GM12878 (cell line): ENCODE measurements at regions not wholly inside any gene's neighbourhood (a gene's known extent, or its start where the extent isn't known, plus 50 kb on each side); places are given as distances from the start of the nearest gene placed in this dataset.

Experiments
- ATAC-seq: fragments of 200-7000 bp; cut with Tn5 transposase; 3 replicates; pipeline ENCODE4 v1.9.1; 2020; ENCODE audit warnings: mild to moderate bottlenecking, moderate library complexity
- BruUV-seq: library from RNA; stranded (reverse); fragments of 400-500 nt; replicated peaks from 2 replicates; lab custom pipeline; 2021; lab: Mats Ljungman, UMichigan
- CTCF ChIA-PET: fragments of 300-600 bp; sonication (Branson Sonifier 250); formaldehyde crosslinking; extraction: SDS; loops from one replicate; lab custom pipeline; 2021; ENCODE audit warnings: inconsistent platforms; lab: Yijun Ruan, JAX
- POLR2A ChIA-PET: fragments of 350-600 bp; formaldehyde crosslinking; extraction: SDS; loops from one replicate; lab custom pipeline; 2021; ENCODE audit warnings: inconsistent platforms; lab: Charles Lee
- RAD21 ChIA-PET: fragments of 300-600 bp; sonication (Branson Sonifier 250); formaldehyde crosslinking; loops from one replicate; lab custom pipeline; 2023; ENCODE audit warnings: antibody characterized with exemption; ENCODE audit not compliant: unreplicated experiment; lab: Charles Lee
- SMC1A ChIA-PET: fragments of 300-600 bp; sonication (Branson Sonifier 250); formaldehyde crosslinking; loops from one replicate; lab custom pipeline; 2023; ENCODE audit not compliant: unreplicated experiment, uncharacterized antibody; lab: Charles Lee
- DNase-seq: peaks from one replicate; pipeline ENCODE4 v3.0.0-alpha.2; 2011; ENCODE audit warnings: low read depth, low spot score
- FAIRE-seq: peaks from 3 replicates; lab custom pipeline; 2011; peaks lifted over from hg19 to GRCh38; lab: Jason Lieb, UNC
- H2AFZ ChIP-seq: 2 replicates; pipeline ENCODE4 v1.6.0; 2011; ENCODE audit warnings: low read depth, low read length, control low read depth; ENCODE audit not compliant: control insufficient read depth
- H3K27ac ChIP-seq: 2 replicates; pipeline ENCODE4 v1.5.1; 2011; ENCODE audit warnings: control low read depth; ENCODE audit not compliant: control insufficient read depth, insufficient read depth
- H3K27me3 ChIP-seq, 2 experiments: replicated peaks in 1 of 2; 2 replicates each; pipeline versions ENCODE4 v1.6.0 to v1.6.1; 2011; ENCODE audit warnings: low read length in 1 of 2; ENCODE audit not compliant: control insufficient read depth in 2 of 2, insufficient read depth in 2 of 2
- H3K36me3 ChIP-seq, 2 experiments: 2 replicates each; pipeline ENCODE4 v1.5.1; 2011; ENCODE audit warnings: low read length in 1 of 2; ENCODE audit not compliant: control insufficient read depth in 2 of 2, insufficient read depth in 2 of 2
- H3K4me1 ChIP-seq: 2 replicates; pipeline ENCODE4 v1.6.1; 2011; ENCODE audit warnings: mild to moderate bottlenecking, low read length, moderate library complexity, mixed read lengths; ENCODE audit not compliant: control insufficient read depth, insufficient read depth
- H3K4me2 ChIP-seq: 2 replicates; pipeline ENCODE4 v1.6.0; 2011; ENCODE audit warnings: control low read depth; ENCODE audit not compliant: control insufficient read depth, insufficient read depth
- H3K4me3 ChIP-seq: fragments of 200-600 bp; sonication (generic); 2 replicates; pipeline ENCODE4 v1.5.1; 2016
- H3K79me2 ChIP-seq: 2 replicates; pipeline ENCODE4 v1.6.0; 2011; ENCODE audit warnings: low read length; ENCODE audit not compliant: control insufficient read depth, insufficient read depth
- H3K9ac ChIP-seq: 2 replicates; pipeline ENCODE4 v1.8.0; 2011; ENCODE audit warnings: low read length, control low read depth, mixed read lengths; ENCODE audit not compliant: control insufficient read depth, insufficient read depth
- H3K9me3 ChIP-seq: replicated peaks from 3 replicates; pipeline ENCODE4 v1.5.1; 2011; ENCODE audit warnings: mild to moderate bottlenecking, low read length; ENCODE audit not compliant: control insufficient read depth, insufficient read depth
- H4K20me1 ChIP-seq: 2 replicates; pipeline ENCODE4 v1.6.0; 2011; ENCODE audit not compliant: control insufficient read depth, insufficient read depth
- CHD2 ChIP-seq: IDR thresholded peaks from 2 replicates; pipeline ENCODE4 v1.6.1; 2011; ENCODE audit warnings: low read depth, low read length, improper control_type of control experiment, borderline replicate concordance
- CREB1 ChIP-seq: IDR thresholded peaks from 2 replicates; pipeline ENCODE4 v1.6.1; 2012; ENCODE audit warnings: low read depth, mild to moderate bottlenecking, inconsistent platforms
- EZH2 ChIP-seq: IDR thresholded peaks from 2 replicates; pipeline ENCODE4 v1.6.1; 2012; ENCODE audit warnings: low read depth, mild to moderate bottlenecking, control low read depth, inconsistent platforms, low read length, borderline replicate concordance; ENCODE audit not compliant: control insufficient read depth
- FOS ChIP-seq: IDR thresholded peaks from 3 replicates; pipeline ENCODE4 v1.6.1; 2011; ENCODE audit warnings: borderline replicate concordance; ENCODE audit not compliant: insufficient read length; ENCODE audit errors: extremely low read depth
- GATAD2B ChIP-seq: fragments of 450-650 bp; conservative IDR thresholded peaks from 2 replicates; pipeline ENCODE4 v1.6.1; 2017; ENCODE audit warnings: low read depth, mild to moderate bottlenecking, moderate library complexity
- IRF4 ChIP-seq: IDR thresholded peaks from 2 replicates; pipeline ENCODE4 v1.6.1; 2011; ENCODE audit warnings: low read depth, low read length
- ZNF687 ChIP-seq: fragments of 450-650 bp; IDR thresholded peaks from 2 replicates; pipeline ENCODE4 v1.6.1; 2017; ENCODE audit warnings: mild to moderate bottlenecking, moderate library complexity
- WGBS: methylation state at CpG from one replicate; pipeline ENCODE4 v1.1.6; 2016; ENCODE audit warnings: low lambda C conversion rate; ENCODE audit not compliant: insufficient replicate concordance, insufficient coverage; ENCODE audit errors: missing lambda C conversion rate; 5-methylcytosine and 5-hydroxymethylcytosine counted together
- in situ Hi-C: fragments of 300-500 bp; cut with MboI; formaldehyde crosslinking; loops from 9 replicates; pipeline ENCODE4 v1.14.3; 2018; ENCODE audit warnings: mixed read lengths
- intact Hi-C: fragments of 100-400 bp; cut with micrococcal nuclease; formaldehyde crosslinking; loops from one replicate; pipeline ENCODE4 v1.14.2; 2022; ENCODE audit not compliant: unreplicated experiment

- RAD21 ChIA-PET = no interaction called here
- CTCF ChIA-PET = no interaction called here
- BruUV-seq = no TSS peak
- no peak overlapping the region for H3K4me3 ChIP-seq
- H3K9me3 ChIP-seq = no peaks in the 10 kb centered on the region
- intact Hi-C loops (no loop called here), in situ Hi-C loops (no loop called here)
- no peak for TF ChIP-seq CHD2
- TF ChIP-seq EZH2 = no peak
- TF ChIP-seq ZNF687 = no peak
- TF ChIP-seq GATAD2B = no peak
- no peak for TF ChIP-seq IRF4
- TF ChIP-seq FOS = no peak
- no peak for TF ChIP-seq CREB1
- no peak overlapping the region for H3K9ac ChIP-seq
- FAIRE-seq (no peak), DNase-seq (no peak), ATAC-seq (no peak)
- H3K27me3 ChIP-seq = no peaks in the 10 kb centered on the region
- SMC1A ChIA-PET = no interaction called here
- 48% methylated on average over 4 of the region's 4 CpGs for WGBS
- POLR2A ChIA-PET = no interaction called here
- H3K4me1 ChIP-seq = no peaks in the 10 kb centered on the region
- H3K4me2 ChIP-seq = no peak overlapping the region
- no peaks in the 10 kb centered on the region for H4K20me1 ChIP-seq
- H2AFZ ChIP-seq = no peak overlapping the region
- H3K27ac ChIP-seq = no peak overlapping the region
- no peaks in the 10 kb centered on the region for H3K36me3 ChIP-seq
- no peaks in the 10 kb centered on the region for H3K79me2 ChIP-seq
Observed at GRCh38 chr7:43034535-43035002, 77.9 kb upstream of the HECW1 start.
